Activated CD4-positive, alpha-beta T cell treated with anti-CD3 and anti-CD28 coated beads for 36 hours (primary cell): ENCODE measurements at regions not wholly inside any gene's neighbourhood (a gene's known extent, or its start where the extent isn't known, plus 50 kb on each side); places are given as distances from the start of the nearest gene placed in this dataset.

Experiments
- ATAC-seq: fragments of 200-7000 bp; cut with Tn5 transposase; one replicate; pipeline ENCODE4 v1.10.0; 2021; ENCODE audit warnings: mild to moderate bottlenecking, moderate library complexity
- CTCF ChIA-PET: fragments of 350-600 bp; sonication (Branson Sonifier 250); formaldehyde crosslinking; loops from one replicate; lab custom pipeline; 2021; ENCODE audit warnings: antibody characterized with exemption; lab: Charles Lee
- POLR2A ChIA-PET: fragments of 350-600 bp; sonication (Branson Sonifier 250); formaldehyde crosslinking; loops from one replicate; lab custom pipeline; 2021; ENCODE audit warnings: antibody characterized with exemption, inconsistent platforms; lab: Charles Lee
- DNase-seq: peaks from one replicate; pipeline ENCODE4 v3.0.0-alpha.2; 2020
- H3K27ac Mint-ChIP-seq: one replicate; pipeline ENCODE4 v1.8.0; 2021; ENCODE audit warnings: mixed read lengths
- H3K27me3 Mint-ChIP-seq: one replicate; pipeline ENCODE4 v1.8.0; 2021; ENCODE audit warnings: mixed read lengths
- H3K36me3 Mint-ChIP-seq: one replicate; pipeline ENCODE4 v1.8.0; 2021; ENCODE audit warnings: low read depth, mixed read lengths
- H3K4me1 Mint-ChIP-seq: one replicate; pipeline ENCODE4 v1.8.0; 2021; ENCODE audit warnings: mixed read lengths
- H3K4me3 Mint-ChIP-seq: one replicate; pipeline ENCODE4 v1.8.0; 2021; ENCODE audit warnings: mild to moderate bottlenecking, moderate library complexity, mixed read lengths
- H3K9me3 Mint-ChIP-seq: one replicate; pipeline ENCODE4 v1.8.0; 2021; ENCODE audit warnings: low read depth, mixed read lengths
- intact Hi-C, 2 experiments: fragments of 100-400 bp; cut with DNase I in 1 of 2; cut with micrococcal nuclease in 1 of 2; formaldehyde crosslinking; loops; one replicate each; pipeline versions ENCODE4 v1.14.2 to v1.15.1; 2022 to 2024; cut with DNase I, micrococcal nuclease

GRCh38 chr3:153080778-153081240 lies 81.2 kb upstream of the RAP2B start:
- ChIA-PET CTCF (interaction anchor here (0.6 to 1.8 kb wide), 2 partner anchors 38 to 39 kb away, joined by 4 to 7 read pairs; no protein-coding TSS in a partner anchor), POLR2A (no interaction called here)
- no peak overlapping the region for H3K27ac Mint-ChIP-seq
- H3K36me3 Mint-ChIP-seq: no peaks in the 10 kb centered on the region
- H3K4me1 Mint-ChIP-seq: no peaks in the 10 kb centered on the region
- no peaks in the 10 kb centered on the region for H3K9me3 Mint-ChIP-seq
- no peaks in the 10 kb centered on the region for H3K27me3 Mint-ChIP-seq
- intact Hi-C loops: no loop called here
- no peak for ATAC-seq
- no peak overlapping the region for H3K4me3 Mint-ChIP-seq
- DNase-seq: no peak

- Mint-ChIP-seq H3K4me3 (no peak overlapping the region), H3K27me3 (no peaks in the 10 kb centered on the region), H3K4me1 (no peaks in the 10 kb centered on the region), H3K36me3 (no peaks in the 10 kb centered on the region), H3K9me3 (no peaks in the 10 kb centered on the region), H3K27ac (no peak overlapping the region)
- intact Hi-C loops: no loop called here
- ATAC-seq (no peak), DNase-seq (no peak)
- ChIA-PET CTCF (interaction anchor here (0.5 to 0.6 kb wide), 2 partner anchors 441 to 866 kb away, joined by 3 read pairs; no protein-coding TSS in a partner anchor), POLR2A (no interaction called here)
Observed at GRCh38 chr3:153084431-153084830, 77.6 kb upstream of the RAP2B start.

GRCh38 chr3:153087595-153088566 lies 74.1 kb upstream of the RAP2B start:
- no peak for ATAC-seq
- POLR2A ChIA-PET: no interaction called here
- no peak for DNase-seq
- intact Hi-C loops: no loop called here
- Mint-ChIP-seq H3K27ac (no peak overlapping the region), H3K36me3 (no peaks in the 10 kb centered on the region), H3K27me3 (no peaks in the 10 kb centered on the region), H3K4me3 (no peak overlapping the region), H3K9me3 (no peaks in the 10 kb centered on the region), H3K4me1 (peaks cover 16% of the 10 kb centered on the region)
- CTCF ChIA-PET: interaction anchor here (0.6 to 1.0 kb wide), 3 partner anchors 45 to 449 kb away, joined by 3 read pairs; no protein-coding TSS in a partner anchor

- H3K4me3 Mint-ChIP-seq: no peak overlapping the region
- no peaks in the 10 kb centered on the region for H3K9me3 Mint-ChIP-seq
- H3K36me3 Mint-ChIP-seq: no peaks in the 10 kb centered on the region
- H3K27ac Mint-ChIP-seq: no peak overlapping the region
- CTCF ChIA-PET: no interaction called here
- POLR2A ChIA-PET: no interaction called here
- H3K4me1 Mint-ChIP-seq: peaks cover 21% of the 10 kb centered on the region
- DNase-seq (no peak), ATAC-seq (no peak)
- no peaks in the 10 kb centered on the region for H3K27me3 Mint-ChIP-seq
- intact Hi-C loops: no loop called here
Observed at GRCh38 chr3:153089620-153090019, 72.4 kb upstream of the RAP2B start.

GRCh38 chr3:153090973-153091372 lies 71.1 kb upstream of the RAP2B start:
- POLR2A ChIA-PET: no interaction called here
- ATAC-seq: no peak
- Mint-ChIP-seq H3K4me1 (peaks cover 21% of the 10 kb centered on the region), H3K36me3 (no peaks in the 10 kb centered on the region), H3K27ac (no peak overlapping the region), H3K27me3 (no peaks in the 10 kb centered on the region), H3K9me3 (no peaks in the 10 kb centered on the region), H3K4me3 (no peak overlapping the region)
- DNase-seq: no peak
- intact Hi-C loops: no loop called here
- CTCF ChIA-PET: no interaction called here

- intact Hi-C loops: no loop called here
- Mint-ChIP-seq H3K4me3 (no peak overlapping the region), H3K27me3 (no peaks in the 10 kb centered on the region), H3K27ac (no peak overlapping the region), H3K4me1 (peaks cover 21% of the 10 kb centered on the region), H3K9me3 (no peaks in the 10 kb centered on the region), H3K36me3 (no peaks in the 10 kb centered on the region)
- ATAC-seq (no peak), DNase-seq (no peak)
- ChIA-PET POLR2A (no interaction called here), CTCF (no interaction called here)
Observed at GRCh38 chr3:153093629-153094028, 68.4 kb upstream of the RAP2B start.

GRCh38 chr3:153094386-153094785 lies 67.6 kb upstream of the RAP2B start:
- Mint-ChIP-seq H3K27ac (no peak overlapping the region), H3K27me3 (no peaks in the 10 kb centered on the region), H3K4me3 (no peak overlapping the region), H3K4me1 (peaks cover 21% of the 10 kb centered on the region), H3K9me3 (no peaks in the 10 kb centered on the region), H3K36me3 (no peaks in the 10 kb centered on the region)
- ChIA-PET POLR2A (no interaction called here), CTCF (no interaction called here)
- ATAC-seq (no peak), DNase-seq (no peak)
- intact Hi-C loops: no loop called here

GRCh38 chr3:153095441-153095840 lies 66.6 kb upstream of the RAP2B start:
- Mint-ChIP-seq H3K4me1 (peaks cover 21% of the 10 kb centered on the region), H3K9me3 (no peaks in the 10 kb centered on the region), H3K36me3 (no peaks in the 10 kb centered on the region), H3K4me3 (no peak overlapping the region), H3K27me3 (no peaks in the 10 kb centered on the region), H3K27ac (no peak overlapping the region)
- POLR2A ChIA-PET: no interaction called here
- DNase-seq (no peak), ATAC-seq (no peak)
- intact Hi-C loops: no loop called here
- CTCF ChIA-PET: no interaction called here

GRCh38 chr3:153096731-153097131 lies 65.3 kb upstream of the RAP2B start:
- Mint-ChIP-seq H3K27me3 (no peaks in the 10 kb centered on the region), H3K9me3 (no peaks in the 10 kb centered on the region), H3K4me3 (no peak overlapping the region), H3K27ac (no peak overlapping the region), H3K4me1 (peaks cover 9% of the 10 kb centered on the region), H3K36me3 (no peaks in the 10 kb centered on the region)
- ChIA-PET CTCF (no interaction called here), POLR2A (no interaction called here)
- no peak for ATAC-seq
- intact Hi-C loops: no loop called here
- DNase-seq: no peak

- H3K27ac Mint-ChIP-seq: no peak overlapping the region
- H3K36me3 Mint-ChIP-seq: no peaks in the 10 kb centered on the region
- H3K4me1 Mint-ChIP-seq: peaks cover 5% of the 10 kb centered on the region
- ChIA-PET POLR2A (no interaction called here), CTCF (no interaction called here)
- no peaks in the 10 kb centered on the region for H3K27me3 Mint-ChIP-seq
- no peak overlapping the region for H3K4me3 Mint-ChIP-seq
- ATAC-seq: no peak
- no peaks in the 10 kb centered on the region for H3K9me3 Mint-ChIP-seq
- intact Hi-C loops: no loop called here
- DNase-seq: no peak
Observed at GRCh38 chr3:153097213-153097612, 64.8 kb upstream of the RAP2B start.

- no peak overlapping the region for H3K27ac Mint-ChIP-seq
Observed at GRCh38 chr3:153099131-153099530, 62.9 kb upstream of the RAP2B start.

GRCh38 chr3:153103406-153103945 lies 58.5 kb upstream of the RAP2B start:
- no peaks in the 10 kb centered on the region for H3K36me3 Mint-ChIP-seq
- no peaks in the 10 kb centered on the region for H3K9me3 Mint-ChIP-seq
- DNase-seq (no peak), ATAC-seq (no peak)
- CTCF ChIA-PET: no interaction called here
- no peak overlapping the region for H3K27ac Mint-ChIP-seq
- no peak overlapping the region for H3K4me3 Mint-ChIP-seq
- intact Hi-C loops: no loop called here
- no peaks in the 10 kb centered on the region for H3K27me3 Mint-ChIP-seq
- POLR2A ChIA-PET: no interaction called here
- no peaks in the 10 kb centered on the region for H3K4me1 Mint-ChIP-seq

More at GRCh38 chr3:153099131-153099530, 62.9 kb upstream of the RAP2B start:
- Mint-ChIP-seq H3K4me1 (no peaks in the 10 kb centered on the region), H3K9me3 (no peaks in the 10 kb centered on the region), H3K4me3 (no peak overlapping the region), H3K36me3 (no peaks in the 10 kb centered on the region), H3K27me3 (no peaks in the 10 kb centered on the region)
- CTCF ChIA-PET: no interaction called here
- intact Hi-C loops: no loop called here
- DNase-seq (no peak), ATAC-seq (no peak)
- POLR2A ChIA-PET: no interaction called here
